SU-DHL-6 (cell line): ENCODE measurements at regions not wholly inside any gene's neighbourhood (a gene's known extent, or its start where the extent isn't known, plus 50 kb on each side); places are given as distances from the start of the nearest gene placed in this dataset.

Experiments
- CTCF ChIP-seq: fragments of 200-600 bp; sonication (generic); IDR thresholded peaks from one replicate; pipeline ENCODE4 v1.5.1; 2017; ENCODE audit warnings: antibody characterized with exemption, mild to moderate bottlenecking, low read length, moderate library complexity; ENCODE audit not compliant: insufficient read depth, poor library complexity, severe bottlenecking
- EZH2phosphoT487 ChIP-seq: fragments of 200-600 bp; sonication (generic), shearing (Covaris generic); conservative IDR thresholded peaks from 2 replicates; pipeline ENCODE4 v1.6.1; 2018; ENCODE audit warnings: mild to moderate bottlenecking, antibody characterized with exemption, low read length, moderate library complexity, mixed read lengths

- TF ChIP-seq CTCF, result no peak
- TF ChIP-seq EZH2phosphoT487, result no peak
Observed at GRCh38 chr3:102599819-102600576, 165.2 kb downstream of the ZPLD1 start.
